BLaER1 treated with 17β-estradiol and CSF1 and Interleukin-3, amounts not matched to agents 10 nM and 100 nM (cell line): ENCODE measurements at regions not wholly inside any gene's neighbourhood (a gene's known extent, or its start where the extent isn't known, plus 50 kb on each side); places are given as distances from the start of the nearest gene placed in this dataset.

Experiments used
- H3K27ac ChIP-seq, 11 experiments: shearing (Covaris generic); formaldehyde crosslinking; 2 replicates each; pipeline ENCODE4 v1.8.1; 2022
- H3K27me3 ChIP-seq, 11 experiments: shearing (Covaris generic); formaldehyde crosslinking; 2 replicates each; pipeline ENCODE4 v1.8.1; 2022
- H3K36me3 ChIP-seq, 11 experiments: shearing (Covaris generic); formaldehyde crosslinking; 2 replicates each; pipeline ENCODE4 v1.8.1; 2022
- H3K4me1 ChIP-seq, 10 experiments: shearing (Covaris generic); formaldehyde crosslinking; 2 replicates each; pipeline ENCODE4 v1.8.1; 2022
- H3K4me2 ChIP-seq, 11 experiments: shearing (Covaris generic); formaldehyde crosslinking; 2 replicates each; pipeline ENCODE4 v1.8.1; 2022
- H3K4me3 ChIP-seq, 10 experiments: shearing (Covaris generic); formaldehyde crosslinking; 2 replicates each; pipeline ENCODE4 v1.8.1; 2022
- H3K9ac ChIP-seq, 11 experiments: shearing (Covaris generic); formaldehyde crosslinking; 2 replicates each; pipeline ENCODE4 v1.8.1; 2022
- H3K9me3 ChIP-seq, 11 experiments: shearing (Covaris generic); formaldehyde crosslinking; replicated peaks in 1 of 11; 2 replicates each; pipeline ENCODE4 v1.8.1; 2022
- H4K20me1 ChIP-seq, 11 experiments: shearing (Covaris generic); formaldehyde crosslinking; 2 replicates each; pipeline ENCODE4 v1.8.1; 2022
- Cebpa-rat ChIP-seq, 11 experiments: shearing (Covaris generic); IDR thresholded peaks; 2 replicates each; pipeline ENCODE4 v1.8.1; 2022

DNA sequence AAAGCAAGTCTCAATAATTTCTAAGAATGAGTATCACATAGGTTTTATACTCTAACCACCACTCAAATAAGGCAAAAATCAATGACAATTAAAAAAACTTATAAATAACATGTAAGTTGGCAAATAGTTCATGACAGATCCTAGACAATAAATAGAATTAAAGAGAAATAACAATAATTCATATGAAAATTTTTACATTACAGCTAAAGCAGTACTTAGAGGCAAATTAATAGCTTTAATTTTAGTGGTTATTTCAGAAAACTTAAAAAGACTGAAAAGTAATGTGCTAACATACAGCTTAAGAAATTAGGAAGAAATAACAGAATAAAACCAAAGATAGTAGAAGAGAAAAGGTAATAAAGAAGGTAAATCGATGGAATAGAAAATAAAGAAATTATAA is 179.9 kb upstream of the SPAG17 start:
- Histone ChIP-seq H3K4me3 (no peak overlapping the region), H3K9ac (no peak overlapping the region), H3K4me2 (no peak overlapping the region), H3K27me3 (no peaks in the 10 kb centered on the region), H3K36me3 (no peaks in the 10 kb centered on the region), H3K9me3 (peaks cover 18 to 30% (median 20%) of the 10 kb centered on the region in 11 experiments), H4K20me1 (no peaks in the 10 kb centered on the region), H3K27ac (no peak overlapping the region), H3K4me1 (no peaks in the 10 kb centered on the region)
- no peak for TF ChIP-seq Cebpa-rat (IDR thresholded peaks at IDR 0.05)

- H3K9ac ChIP-seq: no peak overlapping the region
- no peaks in the 10 kb centered on the region for H4K20me1 ChIP-seq
- TF ChIP-seq Cebpa-rat (IDR thresholded peaks at IDR 0.05): no peak
- no peak overlapping the region for H3K4me2 ChIP-seq
- no peak overlapping the region for H3K4me3 ChIP-seq
- H3K9me3 ChIP-seq: peaks cover 18 to 30% (median 20%) of the 10 kb centered on the region in 11 experiments
- no peaks in the 10 kb centered on the region for H3K27me3 ChIP-seq
- no peaks in the 10 kb centered on the region for H3K4me1 ChIP-seq
- H3K27ac ChIP-seq: no peak overlapping the region
- no peaks in the 10 kb centered on the region for H3K36me3 ChIP-seq
Measured at GRCh38 chr1:118363396-118363795, 178.4 kb upstream of the SPAG17 start.

DNA sequence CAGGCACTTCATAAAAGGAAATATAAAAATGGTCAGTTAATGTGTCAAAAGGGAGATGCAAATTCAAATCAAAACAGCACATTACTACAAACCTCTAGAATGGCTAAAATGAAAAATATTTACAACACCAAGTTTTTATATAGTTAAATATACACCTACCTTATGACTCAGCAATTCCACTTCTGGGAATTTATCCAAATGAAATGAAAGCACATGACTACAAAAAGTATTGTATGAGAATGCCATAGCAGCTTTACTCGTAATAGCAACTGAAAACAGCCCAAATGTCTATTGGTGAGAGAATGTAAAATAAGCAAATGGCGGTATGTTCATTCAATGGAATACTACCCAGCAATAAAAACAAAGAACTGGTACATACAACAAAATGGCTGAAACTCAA is 175.8 kb upstream of the SPAG17 start:
- Histone ChIP-seq H3K4me3 (no peak overlapping the region), H3K27me3 (no peaks in the 10 kb centered on the region), H3K4me2 (no peak overlapping the region), H3K27ac (no peak overlapping the region), H3K9me3 (peaks cover 18 to 31% (median 20%) of the 10 kb centered on the region in 11 experiments), H3K9ac (no peak overlapping the region), H3K36me3 (no peaks in the 10 kb centered on the region), H3K4me1 (no peaks in the 10 kb centered on the region), H4K20me1 (no peaks in the 10 kb centered on the region)
- TF ChIP-seq Cebpa-rat (IDR thresholded peaks at IDR 0.05): no peak

DNA sequence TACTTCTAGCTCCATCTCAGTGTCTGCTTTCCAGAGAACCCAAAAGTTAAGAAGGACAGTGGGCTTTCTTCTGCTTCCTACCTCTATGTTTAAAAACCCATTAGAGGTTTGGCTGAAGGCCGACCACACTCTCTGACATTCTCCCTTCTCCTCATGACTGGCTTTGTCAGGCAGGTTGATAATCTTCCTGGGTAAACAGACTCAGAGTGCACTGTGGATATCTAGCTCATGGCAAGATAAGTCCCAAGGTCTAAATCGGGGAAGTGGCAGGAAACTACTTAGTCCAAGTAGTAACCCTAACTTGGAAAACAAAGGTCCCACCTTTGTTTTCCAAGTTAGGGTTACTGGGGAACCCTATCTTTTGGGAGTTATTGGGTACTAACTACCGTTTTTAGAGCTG is 161.9 kb upstream of the SPAG17 start:
- no peaks in the 10 kb centered on the region for H3K27me3 ChIP-seq
- no peak for TF ChIP-seq Cebpa-rat (IDR thresholded peaks at IDR 0.05)
- H3K27ac ChIP-seq: no peak overlapping the region
- H3K4me1 ChIP-seq: no peaks in the 10 kb centered on the region
- H3K4me3 ChIP-seq: no peak overlapping the region
- no peaks in the 10 kb centered on the region for H3K9me3 ChIP-seq
- H3K4me2 ChIP-seq: no peak overlapping the region
- H3K36me3 ChIP-seq: no peaks in the 10 kb centered on the region
- no peaks in the 10 kb centered on the region for H4K20me1 ChIP-seq
- no peak overlapping the region for H3K9ac ChIP-seq

DNA sequence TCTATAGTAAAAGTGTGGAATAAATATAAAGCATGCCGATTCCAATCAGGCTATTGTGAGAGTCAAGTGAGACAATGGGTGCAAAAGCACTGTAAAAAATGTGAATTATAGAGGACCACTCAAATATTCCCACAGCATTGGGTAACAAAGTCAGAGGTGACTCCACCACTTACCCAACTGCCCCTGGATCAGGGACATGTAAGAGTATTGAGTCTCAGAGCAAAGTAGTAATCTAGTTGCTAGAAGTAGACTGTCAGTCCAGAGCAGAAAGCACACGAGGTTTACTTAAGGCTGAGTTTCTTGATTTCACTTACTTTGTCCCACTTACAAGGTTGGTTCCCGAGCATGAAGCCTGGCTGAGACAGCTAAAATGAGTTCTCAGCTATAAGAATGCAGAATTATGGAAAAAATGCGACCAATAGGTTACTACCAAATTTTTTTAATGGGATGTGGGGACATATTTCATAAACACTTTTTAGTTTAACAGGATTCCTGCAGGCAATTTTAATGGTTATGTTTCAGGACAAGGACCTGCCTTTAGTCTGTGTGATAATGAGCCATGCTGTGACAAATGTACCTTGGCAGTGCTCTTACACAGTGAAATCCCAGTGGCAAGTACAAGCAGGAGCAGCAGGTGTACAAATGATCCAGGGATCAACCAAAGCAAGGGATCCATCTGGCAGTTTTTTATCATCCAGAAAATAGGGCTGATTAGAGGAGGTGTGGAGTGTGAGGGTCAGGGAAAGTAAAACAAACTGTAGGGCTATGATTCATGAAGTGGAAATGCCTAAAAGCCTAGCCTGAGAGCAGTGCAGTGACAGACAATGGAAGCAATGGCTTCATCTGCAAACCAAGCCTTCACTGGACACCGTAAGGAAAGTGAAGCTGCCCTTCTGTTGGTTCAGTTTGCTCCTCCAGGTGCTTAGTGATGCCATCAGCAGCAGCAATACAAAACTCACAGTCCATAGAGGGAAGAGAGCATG is 156.2 kb upstream of the SPAG17 start:
- H3K4me2 ChIP-seq: no peak overlapping the region
- H3K27ac ChIP-seq: no peak overlapping the region
- no peak for TF ChIP-seq Cebpa-rat (IDR thresholded peaks at IDR 0.05)
- H3K9me3 ChIP-seq: no peaks in the 10 kb centered on the region
- H3K36me3 ChIP-seq: no peaks in the 10 kb centered on the region
- H3K4me1 ChIP-seq: 0 out of 20 replicates have a peak, but pooled peaks cover 0 to under 1% (median 0%) of the 10 kb centered on the region in 10 experiments
- no peak overlapping the region for H3K9ac ChIP-seq
- no peaks in the 10 kb centered on the region for H3K27me3 ChIP-seq
- no peak overlapping the region for H3K4me3 ChIP-seq
- no peaks in the 10 kb centered on the region for H4K20me1 ChIP-seq

- Histone ChIP-seq H3K9ac (no peak overlapping the region), H3K36me3 (no peaks in the 10 kb centered on the region), H3K4me1 (peaks cover 0 to 14% (median 11%) of the 10 kb centered on the region in 10 experiments; a peak in 16 of 20 replicates), H4K20me1 (no peaks in the 10 kb centered on the region), H3K9me3 (no peaks in the 10 kb centered on the region), H3K4me3 (no peak overlapping the region), H3K4me2 (no peak overlapping the region), H3K27me3 (no peaks in the 10 kb centered on the region), H3K27ac (no peak overlapping the region)
- TF ChIP-seq Cebpa-rat (IDR thresholded peaks at IDR 0.05): no peak
Measured at GRCh38 chr1:118339400-118340124, 154.5 kb upstream of the SPAG17 start.

DNA sequence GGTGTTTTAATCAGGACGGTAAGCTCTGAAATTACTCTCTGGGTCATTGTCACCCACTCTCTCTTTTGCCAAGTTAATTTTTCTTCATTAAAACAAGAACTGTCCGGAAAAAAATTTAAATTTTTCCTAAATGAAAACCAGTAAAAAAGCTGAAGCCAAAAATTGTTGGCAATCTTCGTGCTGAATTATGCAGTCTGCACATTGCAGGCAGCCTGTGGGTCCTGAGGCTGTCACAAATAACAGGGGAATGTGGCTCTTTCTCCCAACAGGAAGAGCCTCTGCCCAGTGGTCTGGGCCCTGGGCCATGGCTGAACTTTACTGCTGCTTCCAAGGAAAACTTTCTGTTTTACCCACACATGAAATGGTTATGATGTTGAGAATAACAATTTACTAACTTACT is 153.9 kb upstream of the SPAG17 start:
- H3K27ac ChIP-seq: no peak overlapping the region
- no peaks in the 10 kb centered on the region for H3K9me3 ChIP-seq
- H4K20me1 ChIP-seq: no peaks in the 10 kb centered on the region
- peaks cover 0 to 14% (median 11%) of the 10 kb centered on the region in 10 experiments; a peak in 16 of 20 replicates for H3K4me1 ChIP-seq
- H3K9ac ChIP-seq: no peak overlapping the region
- H3K4me2 ChIP-seq: no peak overlapping the region
- no peak for TF ChIP-seq Cebpa-rat (IDR thresholded peaks at IDR 0.05)
- H3K36me3 ChIP-seq: no peaks in the 10 kb centered on the region
- H3K4me3 ChIP-seq: no peak overlapping the region
- no peaks in the 10 kb centered on the region for H3K27me3 ChIP-seq

- no peak overlapping the region for H3K4me2 ChIP-seq
- no peaks in the 10 kb centered on the region for H3K9me3 ChIP-seq
- no peak overlapping the region for H3K4me3 ChIP-seq
- H3K9ac ChIP-seq: no peak overlapping the region
- H4K20me1 ChIP-seq: no peaks in the 10 kb centered on the region
- no peak overlapping the region for H3K27ac ChIP-seq
- peaks cover 0 to 14% (median 11%) of the 10 kb centered on the region in 10 experiments; a peak in 16 of 20 replicates for H3K4me1 ChIP-seq
- no peaks in the 10 kb centered on the region for H3K27me3 ChIP-seq
- TF ChIP-seq Cebpa-rat (IDR thresholded peaks at IDR 0.05): no peak
- H3K36me3 ChIP-seq: no peaks in the 10 kb centered on the region
Measured at GRCh38 chr1:118337346-118337745, 152.3 kb upstream of the SPAG17 start.

DNA sequence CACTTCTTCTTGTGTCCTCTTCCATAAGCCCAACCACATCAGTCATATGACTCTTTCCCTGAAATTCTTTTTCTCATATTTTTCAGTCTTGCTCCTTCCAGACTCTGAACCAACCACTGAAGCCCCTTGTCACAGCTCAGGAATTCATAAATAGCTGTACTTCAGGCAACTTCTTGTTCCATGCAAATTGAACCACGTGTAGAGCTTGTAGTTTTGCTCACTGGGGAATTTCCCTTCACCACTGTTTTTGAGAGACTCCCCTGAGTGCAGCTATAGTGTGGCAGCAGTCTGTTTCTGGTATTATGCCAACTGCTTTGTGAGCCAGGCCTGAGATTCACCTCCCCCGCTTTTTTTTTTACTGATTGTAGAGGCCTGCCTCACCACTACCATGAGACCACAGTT is 150.3 kb upstream of the SPAG17 start:
- Histone ChIP-seq H3K4me3 (no peak overlapping the region), H3K9me3 (no peaks in the 10 kb centered on the region), H3K36me3 (no peaks in the 10 kb centered on the region), H3K4me2 (peak overlapping the region in 10 of 11 experiments; percentile 2 to 51 (median 38); a peak in 16 of 22 replicates), H3K9ac (no peak overlapping the region), H4K20me1 (no peaks in the 10 kb centered on the region), H3K4me1 (peaks cover 0 to 14% (median 11%) of the 10 kb centered on the region in 10 experiments; a peak in 16 of 20 replicates), H3K27ac (no peak overlapping the region), H3K27me3 (no peaks in the 10 kb centered on the region)
- TF ChIP-seq Cebpa-rat (IDR thresholded peaks at IDR 0.05): no peak
